ENCODE measurements at regions not wholly inside any gene's neighbourhood (a gene's known extent, or its start where the extent isn't known, plus 50 kb on each side); places are given as distances from the start of the nearest gene placed in this dataset.

GRCh38 chr12:97151481-97151880 is 244.4 kb downstream of the NEDD1 start:
- DNase-seq (ENCODE audit: low read depth) = no peak
- no peak for TF ChIP-seq CTCF (IDR thresholded peaks at IDR 0.05; ENCODE audit: low read length, missing control alignments)
- H3K4me3 ChIP-seq (replicated peaks; ENCODE audit: low read depth, low read length) = no peak overlapping the region

DNA sequence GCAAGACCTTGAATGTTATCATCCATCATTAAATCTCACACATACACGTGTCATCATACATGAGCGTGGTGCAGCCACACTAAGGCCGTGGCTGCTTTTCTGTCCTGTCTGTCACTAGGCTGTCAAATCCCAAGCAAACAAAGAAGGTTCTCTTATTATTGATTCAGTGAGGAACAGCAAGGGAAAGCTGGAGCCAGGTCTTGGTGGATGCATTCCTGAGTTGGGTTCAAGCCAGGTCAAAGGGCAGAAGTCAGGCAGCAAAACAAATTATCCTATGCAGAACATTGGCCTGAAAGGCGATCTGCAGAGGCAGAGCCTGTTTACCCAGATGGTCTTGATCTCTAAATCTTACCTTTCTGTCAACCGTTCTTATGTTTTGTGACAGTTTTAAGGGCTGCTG is 252.3 kb downstream of the NEDD1 start:
- TF ChIP-seq CTCF (IDR thresholded peaks at IDR 0.05; ENCODE audit: low read length, missing control alignments) = no peak
- no peak overlapping the region for H3K4me3 ChIP-seq (replicated peaks; ENCODE audit: low read depth, low read length)
- DNase-seq (ENCODE audit: low read depth) = no peak

DNA sequence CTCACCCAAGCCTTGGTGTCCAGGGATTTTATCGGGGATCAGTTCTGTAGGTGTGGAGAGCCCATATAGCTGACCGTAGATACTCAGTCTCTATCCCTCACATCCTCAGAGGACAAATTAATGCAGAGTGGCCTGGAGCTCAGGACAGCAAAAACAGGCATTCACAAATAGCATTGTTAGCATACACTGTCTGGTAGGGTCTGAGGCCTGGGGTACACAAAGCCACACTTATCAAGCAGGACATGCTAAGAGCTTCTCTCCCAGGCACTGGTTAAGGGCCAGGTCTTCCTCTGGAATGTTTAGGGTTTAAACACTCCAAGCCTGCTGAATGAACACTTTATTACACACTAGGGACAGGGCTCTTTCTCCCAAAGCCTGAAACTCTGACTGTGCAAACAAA is 253.2 kb downstream of the NEDD1 start:
- no peak overlapping the region for H3K4me3 ChIP-seq (replicated peaks; ENCODE audit: low read depth, low read length)
- no peak for DNase-seq (ENCODE audit: low read depth)
- TF ChIP-seq CTCF (IDR thresholded peaks at IDR 0.05; ENCODE audit: low read length, missing control alignments) = no peak

DNA sequence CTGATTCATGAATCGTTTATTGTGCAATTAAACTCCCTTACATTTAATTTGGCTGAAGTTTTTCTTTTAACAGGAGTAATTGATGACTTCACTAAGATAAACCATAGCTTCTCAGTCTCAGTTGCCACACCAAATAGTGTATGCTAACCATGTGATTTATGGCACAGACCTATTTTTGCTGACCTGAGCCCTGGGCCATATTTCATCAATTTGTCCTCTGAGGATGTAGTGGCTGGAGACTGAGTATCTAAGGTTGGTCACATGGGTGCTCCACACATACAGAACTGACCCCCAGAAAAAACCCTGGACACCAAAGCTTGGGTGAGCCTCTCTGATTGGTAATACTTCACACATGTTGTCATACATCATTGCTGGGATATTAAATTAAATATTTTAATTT is 255.1 kb downstream of the NEDD1 start:
- no peak for TF ChIP-seq CTCF (IDR thresholded peaks at IDR 0.05; ENCODE audit: low read length, missing control alignments)
- no peak overlapping the region for H3K4me3 ChIP-seq (replicated peaks; ENCODE audit: low read depth, low read length)
- no peak for DNase-seq (ENCODE audit: low read depth)

GRCh38 chr12:97164936-97165335 is 257.9 kb downstream of the NEDD1 start:
- H3K4me3 ChIP-seq (replicated peaks; ENCODE audit: low read depth, low read length) = no peak overlapping the region
- no peak for DNase-seq (ENCODE audit: low read depth)
- TF ChIP-seq CTCF (IDR thresholded peaks at IDR 0.05; ENCODE audit: low read length, missing control alignments) = no peak

- TF ChIP-seq CTCF (IDR thresholded peaks at IDR 0.05; ENCODE audit: low read length, missing control alignments) = no peak
- DNase-seq (ENCODE audit: low read depth) = no peak
- H3K4me3 ChIP-seq (replicated peaks; ENCODE audit: low read depth, low read length) = no peak overlapping the region
Observed at GRCh38 chr12:97167598-97167997, 260.5 kb downstream of the NEDD1 start.

DNA sequence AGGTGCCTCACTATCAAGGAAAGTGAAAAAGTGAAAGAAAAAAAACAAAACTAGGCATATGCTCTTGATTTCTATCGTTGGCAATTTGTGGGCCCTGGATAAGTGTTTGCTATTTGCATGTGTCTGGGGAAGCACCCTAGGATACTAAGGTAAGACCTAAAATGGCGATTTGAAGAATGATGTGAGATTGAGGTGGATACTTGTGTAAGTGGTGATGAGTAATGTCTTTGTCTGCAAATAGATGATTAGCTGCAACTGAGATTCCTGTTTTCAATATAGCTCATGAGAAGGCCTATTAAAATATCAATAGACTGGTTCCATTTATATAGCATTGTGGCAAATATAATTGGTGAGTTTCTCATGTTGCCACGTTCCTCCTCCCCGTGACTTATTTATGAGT is 261.7 kb downstream of the NEDD1 start:
- DNase-seq (ENCODE audit: low read depth) = no peak

More for the DNA sequence above, 261.7 kb downstream of the NEDD1 start:
- H3K4me3 ChIP-seq (replicated peaks; ENCODE audit: low read depth, low read length) = no peak overlapping the region
- no peak for TF ChIP-seq CTCF (IDR thresholded peaks at IDR 0.05; ENCODE audit: low read length, missing control alignments)

All from fibroblast of pulmonary artery (primary cell).